Cardiac fibroblast (primary cell): ENCODE measurements at regions not wholly inside any gene's neighbourhood (a gene's known extent, or its start where the extent isn't known, plus 50 kb on each side); places are given as distances from the start of the nearest gene placed in this dataset.
A peak's percentile ranks its signal among the peaks of the same experiment; 100 is the strongest.

ENCODE experiments used
- DNase-seq, 2 donors: peaks; one replicate each; pipeline versions ENCODE4 v3.0.0 to v3.0.0-alpha.2; 2010; ENCODE audit warnings: low read depth in 2 of 2
- H3K4me3 ChIP-seq, 2 donors: replicated peaks in 1 of 2; 1 replicate in 1 of 2; 2 replicates in 1 of 2; pipeline ENCODE4 v1.5.1; 2011; ENCODE audit warnings: low read depth in 2 of 2, low read length in 2 of 2, mild to moderate bottlenecking in 2 of 2, moderate library complexity in 1 of 2
- TF ChIP-seq, protein P1 (sequence below): IDR thresholded peaks from one replicate; pipeline ENCODE4 v1.5.1; 2011; ENCODE audit warnings: low read depth, mild to moderate bottlenecking, low read length, inconsistent platforms

- TF ChIP-seq, protein P1, sequence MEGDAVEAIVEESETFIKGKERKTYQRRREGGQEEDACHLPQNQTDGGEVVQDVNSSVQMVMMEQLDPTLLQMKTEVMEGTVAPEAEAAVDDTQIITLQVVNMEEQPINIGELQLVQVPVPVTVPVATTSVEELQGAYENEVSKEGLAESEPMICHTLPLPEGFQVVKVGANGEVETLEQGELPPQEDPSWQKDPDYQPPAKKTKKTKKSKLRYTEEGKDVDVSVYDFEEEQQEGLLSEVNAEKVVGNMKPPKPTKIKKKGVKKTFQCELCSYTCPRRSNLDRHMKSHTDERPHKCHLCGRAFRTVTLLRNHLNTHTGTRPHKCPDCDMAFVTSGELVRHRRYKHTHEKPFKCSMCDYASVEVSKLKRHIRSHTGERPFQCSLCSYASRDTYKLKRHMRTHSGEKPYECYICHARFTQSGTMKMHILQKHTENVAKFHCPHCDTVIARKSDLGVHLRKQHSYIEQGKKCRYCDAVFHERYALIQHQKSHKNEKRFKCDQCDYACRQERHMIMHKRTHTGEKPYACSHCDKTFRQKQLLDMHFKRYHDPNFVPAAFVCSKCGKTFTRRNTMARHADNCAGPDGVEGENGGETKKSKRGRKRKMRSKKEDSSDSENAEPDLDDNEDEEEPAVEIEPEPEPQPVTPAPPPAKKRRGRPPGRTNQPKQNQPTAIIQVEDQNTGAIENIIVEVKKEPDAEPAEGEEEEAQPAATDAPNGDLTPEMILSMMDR, result no peak
- peak in 1 of 2 donors; percentile 7 for DNase-seq
- H3K4me3 ChIP-seq, result no peak overlapping the region
Observed at GRCh38 chrY:12615733-12616446, 85.1 kb upstream of the USP9Y start.

- peak; percentile 48 to 59 for DNase-seq
- H3K4me3 ChIP-seq, result no peak overlapping the region
- TF ChIP-seq, protein P1, result peak; percentile 58
Observed at GRCh38 chrY:12621454-12622081, 79.5 kb upstream of the USP9Y start.

DNA sequence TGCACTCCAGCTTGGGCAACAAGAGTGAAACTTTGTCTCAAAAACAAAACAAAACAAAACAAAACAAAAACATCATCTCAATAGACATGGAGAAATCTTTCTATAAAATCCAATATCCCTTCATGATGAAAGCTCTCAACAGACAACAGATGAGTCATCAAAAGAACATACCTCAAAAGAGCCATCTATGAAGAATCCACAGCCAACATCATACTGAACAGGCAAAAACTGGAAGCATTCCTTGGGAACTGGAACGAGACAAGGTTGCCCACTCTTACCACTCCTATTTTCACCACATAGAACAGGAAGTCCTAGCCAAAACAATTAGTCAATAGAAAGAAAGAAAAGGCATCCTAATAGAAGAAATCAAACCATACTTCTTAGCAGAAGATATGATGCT is 77.8 kb upstream of the USP9Y start:
- TF ChIP-seq, protein P1, result no peak
- no peak overlapping the region for H3K4me3 ChIP-seq
- peak in 1 of 2 donors; percentile 27 for DNase-seq

DNA sequence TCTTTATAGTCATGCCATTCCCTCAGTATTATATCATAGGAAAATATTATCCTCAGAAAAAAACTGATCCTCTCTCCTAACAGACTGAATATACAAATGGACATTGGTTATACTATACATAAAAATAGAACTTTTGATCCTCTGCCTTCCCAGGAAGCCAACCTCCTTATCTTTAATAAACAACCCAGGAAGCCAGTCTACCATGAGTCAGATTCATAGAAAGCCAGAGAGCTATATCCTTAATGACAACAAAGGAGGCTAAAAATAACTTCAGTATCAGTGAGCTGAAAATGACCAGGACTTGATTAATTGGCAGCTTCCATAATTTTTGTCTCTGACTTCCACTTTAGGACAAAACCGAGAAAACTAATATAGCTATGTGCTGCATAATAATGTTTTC is 58.0 kb upstream of the USP9Y start:
- no peak overlapping the region for H3K4me3 ChIP-seq
- TF ChIP-seq, protein P1, result no peak
- peak; percentile 20 to 46 for DNase-seq

DNA sequence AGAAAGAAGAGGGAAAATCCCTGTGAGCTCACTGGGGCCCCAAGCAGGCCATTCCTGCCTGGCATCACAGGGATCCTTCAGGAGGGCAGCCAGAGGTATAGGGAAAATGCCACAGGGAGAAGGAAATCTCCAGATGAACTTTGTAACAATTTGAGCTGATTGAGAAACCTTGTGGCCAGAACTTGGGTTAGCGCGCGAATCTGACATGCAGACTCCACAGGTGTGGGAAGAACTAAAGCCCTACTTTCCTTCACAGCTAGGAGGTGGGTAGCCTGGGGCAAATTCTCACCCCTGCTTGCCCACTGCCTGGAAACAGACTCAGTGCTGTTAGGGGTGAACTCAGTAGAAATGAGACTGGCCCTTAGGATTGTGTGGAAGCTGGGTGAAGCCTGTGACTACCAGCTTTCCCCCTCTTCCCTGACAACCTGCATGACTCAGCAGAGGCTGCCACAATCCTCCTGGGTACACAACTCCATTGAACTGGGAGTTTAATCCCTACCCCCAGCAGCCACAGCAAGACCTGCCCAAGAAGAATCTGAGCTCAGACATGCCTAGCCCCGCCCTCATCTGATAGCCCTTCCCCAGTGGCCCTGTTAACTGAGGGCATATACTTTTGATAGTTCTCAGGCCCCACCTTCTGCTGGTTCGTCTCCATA is 57.2 kb upstream of the USP9Y start:
- DNase-seq, result peak; percentile 6 to 56
- no peak overlapping the region for H3K4me3 ChIP-seq
- TF ChIP-seq, protein P1, result no peak

GRCh38 chrY:12651095-12651494 is 49.9 kb upstream of the USP9Y start:
- no peak overlapping the region for H3K4me3 ChIP-seq
- no peak for DNase-seq
- TF ChIP-seq, protein P1, result no peak
